ENCODE measurements at regions not wholly inside any gene's neighbourhood (a gene's known extent, or its start where the extent isn't known, plus 50 kb on each side); places are given as distances from the start of the nearest gene placed in this dataset.
"Not testable (repeated sequence)": the region's sequence is repeated elsewhere in the genome, so short reads cannot be mapped to it uniquely, and the experiment has no call there.

GRCh38 chr22:44650806-44651205, 51.2 kb upstream of the PRR5 start:
- DNase-seq = no peak

GRCh38 chr22:44648821-44649565, 53.0 kb upstream of the PRR5 start:
- no peak for DNase-seq

GRCh38 chr22:44648085-44648820, 53.8 kb upstream of the PRR5 start:
- DNase-seq = no peak

- DNase-seq = no peak
These were observed 54.9 kb upstream of the PRR5 start for GRCh38 chr22:44647141-44647540.

- DNase-seq = no peak
These were observed 55.3 kb upstream of the PRR5 start for GRCh38 chr22:44646668-44647067.

GRCh38 chr22:44646141-44646540, 55.9 kb upstream of the PRR5 start:
- no peak for DNase-seq

- DNase-seq = no peak
These were observed 56.5 kb upstream of the PRR5 start for GRCh38 chr22:44645531-44645930.

GRCh38 chr22:44645083-44645482, 56.9 kb upstream of the PRR5 start:
- no peak for DNase-seq

- DNase-seq = not testable (repeated sequence)
These were observed 58.4 kb upstream of the PRR5 start for GRCh38 chr22:44643526-44644101.

- no peak for DNase-seq
These were observed 59.8 kb upstream of the PRR5 start for GRCh38 chr22:44642096-44642644.

GRCh38 chr22:44640618-44641155, 61.3 kb upstream of the PRR5 start:
- no peak for DNase-seq

GRCh38 chr22:44639891-44640617, 62.0 kb upstream of the PRR5 start:
- no peak for DNase-seq

- DNase-seq = no peak
These were observed 62.8 kb upstream of the PRR5 start for GRCh38 chr22:44638971-44639760.

GRCh38 chr22:44636502-44637206, 65.3 kb upstream of the PRR5 start:
- DNase-seq = not testable (repeated sequence)

- DNase-seq = not testable (repeated sequence)
These were observed 66.4 kb upstream of the PRR5 start for GRCh38 chr22:44635567-44635966.

- DNase-seq = no peak
These were observed 67.3 kb upstream of the PRR5 start for GRCh38 chr22:44634426-44635321.

GRCh38 chr22:44633647-44634046, 68.4 kb upstream of the PRR5 start:
- no peak for DNase-seq

- DNase-seq = no peak
These were observed 69.2 kb upstream of the PRR5 start for GRCh38 chr22:44632541-44633396.

- DNase-seq = no peak
These were observed 71.2 kb upstream of the PRR5 start for GRCh38 chr22:44630826-44631225.

Measured in activated CD4-positive, CD25-positive, alpha-beta regulatory T cell (primary cell).